Right lobe of liver (tissue), 6 donors: ENCODE measurements at regions not wholly inside any gene's neighbourhood (a gene's known extent, or its start where the extent isn't known, plus 50 kb on each side); places are given as distances from the start of the nearest gene placed in this dataset.

ENCODE experiments used
- ATAC-seq, 4 donors: fragments of 200-7000 bp; cut with Tn5 transposase; one replicate each; pipeline ENCODE4 v1.9.1; 2020; ENCODE audit warnings: mild to moderate bottlenecking in 4 of 4, moderate library complexity in 4 of 4
- DNase-seq, 3 donors: peaks; one replicate each; pipeline ENCODE4 v3.0.0-alpha.2; 2020
- H3K27ac ChIP-seq, 3 donors: fragments of 200-600 bp; one replicate each; pipeline ENCODE4 v1.8.0; 2022
- H3K27me3 ChIP-seq, 2 donors: fragments of 200-600 bp; one replicate each; pipeline ENCODE4 v1.8.0; 2022
- H3K36me3 ChIP-seq, 4 donors: fragments of 200-600 bp; sonication (generic) in 1 of 4; one replicate each; pipeline versions ENCODE4 v1.5.1 to v1.8.0; 2017 to 2022; ENCODE audit warnings: control low read depth in 1 of 4
- H3K4me1 ChIP-seq, 4 donors: fragments of 200-600 bp; sonication (generic) in 1 of 4; one replicate each; pipeline versions ENCODE4 v1.5.1 to v1.8.0; 2017 to 2022; ENCODE audit warnings: control low read depth in 1 of 4
- H3K4me3 ChIP-seq, 3 donors: fragments of 200-600 bp; one replicate each; pipeline ENCODE4 v1.8.0; 2022
- H3K9me3 ChIP-seq, 4 donors: fragments of 200-600 bp; sonication (generic) in 1 of 4; one replicate each; pipeline versions ENCODE4 v1.5.1 to v1.8.0; 2017 to 2022; ENCODE audit warnings: control low read depth in 1 of 4
- CTCF ChIP-seq, 4 donors: fragments of 200-600 bp in 3 of 4; fragments of 450-650 bp in 1 of 4; IDR thresholded peaks; one replicate each; pipeline versions ENCODE4 v1.5.1 to v1.8.0; 2016 to 2022; ENCODE audit warnings: antibody characterized with exemption in 4 of 4, mild to moderate bottlenecking in 2 of 4
- POLR2A ChIP-seq: fragments of 450-650 bp; IDR thresholded peaks from one replicate; pipeline ENCODE4 v1.6.1; 2017; ENCODE audit warnings: antibody characterized with exemption, mild to moderate bottlenecking
- WGBS: methylation state at CpG from one replicate; pipeline ENCODE4 v1.1.6; 2018; ENCODE audit warnings: low coverage, low lambda C conversion rate; ENCODE audit not compliant: insufficient coverage; ENCODE audit errors: missing lambda C conversion rate; 5-methylcytosine and 5-hydroxymethylcytosine counted together
- intact Hi-C, 2 donors: fragments of 100-400 bp; cut with DNase I; formaldehyde crosslinking; loops; one replicate each; pipeline versions ENCODE4 v1.11.2 to v1.14.1; 2022
- donor health status: DM: no; HTN: yes; CAD: no.
- donor health status: DM: no; HTN: no; CAD: no.
- donor health status: DM: no; HTN: no; CAD: no.
- donor health status: DM: no; HTN: yes; CAD: no.
- donor health status: DM: no; HTN: yes; CAD: no.

- DNase-seq (no peak), ATAC-seq (peak; percentile 60 to 79 (median 68))
- Histone ChIP-seq H3K27ac (peak overlapping the region; percentile 19 to 37 (median 29)), H3K36me3 (no peaks in the 10 kb centered on the region), H3K9me3 (no peaks in the 10 kb centered on the region), H3K4me3 (no peak overlapping the region), H3K4me1 (peaks cover 0 to 19% (median 9%) of the 10 kb centered on the region in 4 donors), H3K27me3 (no peaks in the 10 kb centered on the region)
- TF ChIP-seq POLR2A (no peak), CTCF (IDR thresholded peaks at IDR 0.05) (no peak)
- intact Hi-C loops = no loop called here
- no CpG with 5 or more reads among the region's 1 CpG for WGBS
Measured at GRCh38 chr6:141956868-141957267, 175.9 kb upstream of the GJE1 start.

GRCh38 chr6:141956046-141956761, 176.5 kb upstream of the GJE1 start:
- TF ChIP-seq POLR2A (no peak), CTCF (IDR thresholded peaks at IDR 0.05) (no peak)
- ATAC-seq = peak; percentile 77 to 86 (median 81)
- peaks cover 0 to 19% (median 9%) of the 10 kb centered on the region in 4 donors for H3K4me1 ChIP-seq
- peak in 2 of 3 donors; percentile 46 to 55 for DNase-seq
- WGBS = 51% methylated on average over 3 of the region's 3 CpGs
- H3K27me3 ChIP-seq = no peaks in the 10 kb centered on the region
- no peaks in the 10 kb centered on the region for H3K9me3 ChIP-seq
- no peak overlapping the region for H3K4me3 ChIP-seq
- H3K27ac ChIP-seq = peak overlapping the region; percentile 19 to 37 (median 29)
- intact Hi-C loops = no loop called here
- no peaks in the 10 kb centered on the region for H3K36me3 ChIP-seq

GRCh38 chr6:141953072-141953471, 179.7 kb upstream of the GJE1 start:
- Histone ChIP-seq H3K27me3 (no peaks in the 10 kb centered on the region), H3K27ac (no peak overlapping the region), H3K4me1 (peaks cover 0 to 19% (median 9%) of the 10 kb centered on the region in 4 donors), H3K9me3 (no peaks in the 10 kb centered on the region), H3K4me3 (no peak overlapping the region), H3K36me3 (no peaks in the 10 kb centered on the region)
- TF ChIP-seq POLR2A (no peak), CTCF (IDR thresholded peaks at IDR 0.05) (no peak)
- no peak for DNase-seq
- intact Hi-C loops = no loop called here
- no peak for ATAC-seq

- Histone ChIP-seq H3K9me3 (no peaks in the 10 kb centered on the region), H3K4me3 (no peak overlapping the region), H3K27me3 (no peaks in the 10 kb centered on the region), H3K4me1 (no peaks in the 10 kb centered on the region), H3K27ac (no peak overlapping the region), H3K36me3 (no peaks in the 10 kb centered on the region)
- DNase-seq = no peak
- TF ChIP-seq CTCF (IDR thresholded peaks at IDR 0.05) (no peak), POLR2A (no peak)
- peak in 2 of 4 donors; percentile 35 to 67 for ATAC-seq
- 33% methylated on average over 2 of the region's 2 CpGs for WGBS
- intact Hi-C loops = no loop called here
Measured at GRCh38 chr6:141946502-141946901, 186.2 kb upstream of the GJE1 start.
